ENCODE measurements at regions not wholly inside any gene's neighbourhood (a gene's known extent, or its start where the extent isn't known, plus 50 kb on each side); places are given as distances from the start of the nearest gene placed in this dataset.

- peak; percentile 9 for DNase-seq
These were observed 515.8 kb downstream of the GALR1 start for GRCh38 chr18:77765468-77765867.

- no peak for DNase-seq
These were observed 516.8 kb downstream of the GALR1 start for GRCh38 chr18:77766421-77766820.

- DNase-seq = no peak
These were observed 522.5 kb downstream of the GALR1 start for GRCh38 chr18:77772177-77772576.

GRCh38 chr18:77776104-77776503, 526.5 kb downstream of the GALR1 start:
- DNase-seq = no peak

- DNase-seq = no peak
These were observed 527.5 kb downstream of the GALR1 start for GRCh38 chr18:77777163-77777562.

GRCh38 chr18:77784759-77785379, 535.2 kb downstream of the GALR1 start:
- no peak for DNase-seq

GRCh38 chr18:77785415-77785975, 535.8 kb downstream of the GALR1 start:
- no peak for DNase-seq

- DNase-seq = no peak
These were observed 553.4 kb downstream of the GALR1 start for GRCh38 chr18:77803024-77803423.

- no peak for DNase-seq
These were observed 554.7 kb downstream of the GALR1 start for GRCh38 chr18:77804382-77804781.

- no peak for DNase-seq
These were observed 558.0 kb downstream of the GALR1 start for GRCh38 chr18:77807650-77808049.

- no peak for DNase-seq
These were observed 561.9 kb downstream of the GALR1 start for GRCh38 chr18:77811503-77811902.

GRCh38 chr18:77815666-77816338, 566.2 kb downstream of the GALR1 start:
- peak; percentile 43 for DNase-seq

GRCh38 chr18:77818328-77818727, 568.7 kb downstream of the GALR1 start:
- no peak for DNase-seq

- DNase-seq = no peak
These were observed 570.8 kb downstream of the GALR1 start for GRCh38 chr18:77820472-77820871.

GRCh38 chr18:77821892-77822291, 572.2 kb downstream of the GALR1 start:
- no peak for DNase-seq

- peak; percentile 64 for DNase-seq
These were observed 573.0 kb downstream of the GALR1 start for GRCh38 chr18:77822632-77823031.

GRCh38 chr18:77833807-77834206, 584.2 kb downstream of the GALR1 start:
- no peak for DNase-seq

GRCh38 chr18:77851802-77852201, 602.2 kb downstream of the GALR1 start:
- no peak for DNase-seq

GRCh38 chr18:77853859-77854258, 604.2 kb downstream of the GALR1 start:
- DNase-seq = no peak

- DNase-seq = no peak
These were observed 608.3 kb downstream of the GALR1 start for GRCh38 chr18:77857678-77858655.

- no peak for DNase-seq
These were observed 610.0 kb downstream of the GALR1 start for GRCh38 chr18:77859634-77860033.

- no peak for DNase-seq
These were observed 612.6 kb downstream of the GALR1 start for GRCh38 chr18:77862066-77862757.

- DNase-seq = no peak
These were observed 616.2 kb downstream of the GALR1 start for GRCh38 chr18:77865853-77866252.

Data from GF-D8 (cell line).